GM18867 (cell line): ENCODE measurements at regions not wholly inside any gene's neighbourhood (a gene's known extent, or its start where the extent isn't known, plus 50 kb on each side); places are given as distances from the start of the nearest gene placed in this dataset.
A peak's percentile ranks its signal among the peaks of the same experiment; 100 is the strongest.

Experiments used
- ATAC-seq: cut with Tn5 transposase; IDR thresholded peaks from one replicate; pipeline ENCODE4 v1.9.1; 2021; ENCODE audit warnings: mild to moderate bottlenecking, moderate library complexity; ENCODE audit not compliant: unreplicated experiment

DNA sequence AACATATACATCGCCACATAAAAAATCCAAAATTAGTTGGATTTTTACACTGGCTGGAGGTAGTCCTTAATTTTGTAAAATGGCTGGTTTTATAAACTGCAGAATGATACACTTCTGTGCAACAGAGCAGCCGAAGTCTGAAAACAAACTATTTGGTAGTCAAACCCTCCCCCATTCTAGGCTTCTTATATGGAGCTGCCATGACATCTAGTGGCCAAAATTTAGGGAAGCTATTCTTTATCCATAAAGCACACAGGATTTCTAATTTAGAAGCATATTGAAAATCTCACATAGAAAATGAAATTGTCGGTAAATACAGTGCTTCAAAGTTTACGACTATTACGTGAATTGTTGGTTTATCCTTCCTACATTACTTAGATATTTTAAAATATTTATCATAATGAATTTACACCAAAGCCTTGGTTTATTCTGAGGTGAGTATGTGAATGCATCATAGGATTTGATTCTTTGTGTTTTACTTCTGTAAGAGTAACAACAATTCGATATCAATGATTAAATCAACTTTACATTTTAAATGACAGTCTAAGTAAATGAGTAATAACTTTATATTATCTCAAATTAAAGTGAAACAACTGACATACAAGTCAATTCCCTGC, 113.4 kb upstream of the FAM241A start:
- peak; percentile 83 for ATAC-seq

DNA sequence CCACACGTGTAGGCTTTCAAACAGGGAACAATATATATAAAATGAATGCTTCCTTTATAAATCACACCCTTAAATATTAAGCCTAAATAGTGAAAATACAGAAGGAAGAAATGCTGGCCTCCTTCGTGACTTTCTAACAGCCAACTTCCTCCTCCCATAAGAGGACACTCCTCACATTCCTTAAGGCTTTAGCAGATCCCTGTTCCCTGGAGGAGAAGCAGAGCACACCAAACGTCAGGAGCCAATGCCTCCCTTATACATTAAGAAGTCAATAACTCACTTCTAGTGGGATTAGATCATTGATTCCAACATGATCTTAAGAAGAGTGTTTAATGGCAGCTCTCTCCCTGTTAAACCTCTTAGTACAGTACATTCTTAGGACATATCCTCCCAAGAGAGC, 108.4 kb upstream of the FAM241A start:
- no peak for ATAC-seq

GRCh38 chr4:112038861-112039260, 106.4 kb upstream of the FAM241A start:
- ATAC-seq, result no peak

- peak; percentile 88 for ATAC-seq
Measured at GRCh38 chr4:112049119-112049518, 96.1 kb upstream of the FAM241A start.

DNA sequence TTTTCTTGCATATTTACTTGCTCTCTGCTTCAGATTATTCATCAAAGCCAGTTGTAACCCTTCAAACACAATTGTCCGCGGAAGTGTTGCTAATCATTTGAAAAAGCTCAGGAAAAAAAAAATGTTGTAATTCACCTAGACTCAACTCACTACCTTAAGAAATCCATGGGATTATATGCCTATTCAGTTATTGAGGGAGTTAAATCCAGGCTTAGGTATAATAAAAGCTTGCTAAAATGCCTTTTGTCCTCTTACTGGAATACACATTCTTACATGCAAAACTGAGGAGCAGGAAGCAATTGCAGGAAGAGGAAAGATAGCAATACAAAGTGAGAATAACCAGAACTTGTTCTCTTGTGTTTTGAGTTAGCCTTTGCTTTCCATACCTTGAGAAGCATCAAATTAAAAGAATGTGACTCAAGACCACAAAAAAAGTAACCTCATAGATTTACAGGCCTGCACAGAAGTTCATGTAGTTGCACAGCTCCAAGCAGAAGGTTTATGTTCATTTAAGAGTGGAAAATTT, 91.4 kb upstream of the FAM241A start:
- ATAC-seq, result no peak

GRCh38 chr4:112055100-112055499, 90.2 kb upstream of the FAM241A start:
- ATAC-seq, result no peak

- ATAC-seq, result no peak
Measured at GRCh38 chr4:112057470-112057869, 87.8 kb upstream of the FAM241A start.

- ATAC-seq, result no peak
Measured at GRCh38 chr4:112058433-112058832, 86.8 kb upstream of the FAM241A start.

DNA sequence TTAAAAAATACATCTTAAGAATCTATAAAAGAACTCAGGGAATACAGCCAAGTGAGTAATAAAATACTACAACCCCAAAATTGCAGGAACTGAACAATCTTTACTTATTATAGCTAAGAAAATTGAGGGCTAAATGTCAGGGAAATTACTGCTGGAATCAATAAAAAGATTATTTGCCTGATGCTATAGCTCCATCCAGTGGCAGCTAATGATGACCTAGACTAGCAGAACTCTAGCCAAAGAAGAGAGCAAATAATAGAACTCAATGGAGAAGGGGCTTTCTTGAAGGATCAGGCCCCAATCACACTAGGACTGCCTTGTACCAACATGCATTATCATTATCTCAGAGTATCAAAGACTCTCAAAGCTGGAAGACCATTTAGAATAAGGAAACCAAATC, 85.0 kb upstream of the FAM241A start:
- no peak for ATAC-seq

- ATAC-seq, result no peak
Measured at GRCh38 chr4:112061207-112061817, 83.9 kb upstream of the FAM241A start.

GRCh38 chr4:112063260-112063659, 82.0 kb upstream of the FAM241A start:
- no peak for ATAC-seq

- ATAC-seq, result no peak
Measured at GRCh38 chr4:112069110-112069509, 76.1 kb upstream of the FAM241A start.

DNA sequence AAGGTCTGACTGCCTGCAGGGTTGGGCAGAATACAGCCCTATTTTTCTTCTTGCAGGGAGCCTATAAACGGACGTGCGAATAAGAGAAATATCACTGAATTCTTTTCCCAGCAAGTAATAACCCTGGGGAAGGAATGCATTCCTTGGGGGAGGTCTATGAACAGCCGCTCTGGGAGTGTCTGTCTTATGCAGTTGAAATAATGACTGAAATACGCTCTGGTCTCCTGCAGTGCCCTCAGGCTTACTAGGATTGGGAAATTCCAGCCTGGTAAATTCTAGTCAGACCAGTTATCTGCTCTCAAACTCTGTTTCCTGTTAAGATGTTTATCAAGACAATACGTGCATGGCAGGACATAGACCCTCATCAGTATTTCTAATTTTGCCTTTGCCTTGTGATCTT, 72.1 kb upstream of the FAM241A start:
- no peak for ATAC-seq

GRCh38 chr4:112075129-112075753, 70.0 kb upstream of the FAM241A start:
- peak; percentile 77 for ATAC-seq

GRCh38 chr4:112075906-112076305, 69.3 kb upstream of the FAM241A start:
- ATAC-seq, result no peak

GRCh38 chr4:112076919-112077608, 68.2 kb upstream of the FAM241A start:
- ATAC-seq, result peak; percentile 69

DNA sequence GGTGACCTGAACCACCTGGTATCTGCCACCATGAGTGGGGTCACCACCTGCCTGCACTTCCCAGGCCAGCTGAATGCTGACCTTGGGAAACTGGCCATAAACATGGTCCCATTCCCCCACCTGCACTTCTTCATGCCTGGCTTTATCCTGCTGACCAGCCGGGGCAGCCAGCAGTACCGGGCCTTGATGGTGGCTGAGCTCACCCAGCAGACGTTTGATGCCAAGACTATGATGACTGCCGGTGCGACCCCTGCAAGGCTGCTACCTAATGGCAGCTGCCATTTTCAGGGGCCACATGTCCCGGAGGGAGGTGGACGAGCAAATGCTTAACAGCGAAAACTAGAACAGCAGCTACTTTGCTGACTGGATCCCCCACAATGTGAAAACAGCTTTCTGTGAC, 67.5 kb upstream of the FAM241A start:
- no peak for ATAC-seq

DNA sequence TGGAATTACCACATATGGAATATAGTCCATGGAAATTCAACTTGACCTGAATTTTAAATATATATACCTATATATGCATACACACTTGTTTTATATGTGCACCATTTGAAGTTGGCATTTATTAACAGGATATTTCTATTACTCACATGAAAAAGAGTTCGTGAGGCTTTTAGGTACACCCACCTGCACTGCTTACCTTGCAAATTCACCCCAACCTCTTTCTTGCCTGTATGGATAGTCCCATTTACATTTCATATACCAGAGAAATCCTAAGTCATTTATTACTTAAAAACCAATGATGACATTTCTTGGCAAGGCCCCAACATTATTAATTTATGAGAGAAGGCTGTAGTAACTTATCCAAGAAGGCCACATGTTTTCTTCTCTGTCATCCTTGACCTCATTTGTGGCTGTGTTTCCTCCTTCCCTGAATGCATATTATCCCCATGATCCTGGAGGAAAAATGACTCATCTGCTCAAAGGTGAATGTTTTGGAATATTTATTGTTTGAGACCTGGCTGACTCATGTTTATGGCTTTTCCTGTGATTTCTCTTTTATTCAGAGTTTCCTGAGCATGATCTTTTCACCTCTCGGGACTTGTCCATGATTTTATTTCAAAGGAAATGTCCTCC, 62.2 kb upstream of the FAM241A start:
- no peak for ATAC-seq

- ATAC-seq, result no peak
Measured at GRCh38 chr4:112083587-112084347, 61.5 kb upstream of the FAM241A start.
